ENCODE measurements at regions not wholly inside any gene's neighbourhood (a gene's known extent, or its start where the extent isn't known, plus 50 kb on each side); places are given as distances from the start of the nearest gene placed in this dataset.
"Not testable (repeated sequence)": the region's sequence is repeated elsewhere in the genome, so short reads cannot be mapped to it uniquely, and the experiment has no call there.

GRCh38 chr5:101626572-101626971, 669.5 kb downstream of the SLCO4C1 start:
- DNase-seq, result no peak

GRCh38 chr5:101611039-101611438, 685.0 kb downstream of the SLCO4C1 start:
- no peak for DNase-seq

- no peak for DNase-seq
These were observed 687.8 kb downstream of the SLCO4C1 start for GRCh38 chr5:101608322-101608721.

- DNase-seq, result no peak
These were observed 690.4 kb downstream of the SLCO4C1 start for GRCh38 chr5:101605700-101606099.

GRCh38 chr5:101600614-101601013, 695.5 kb downstream of the SLCO4C1 start:
- no peak for DNase-seq

GRCh38 chr5:101590384-101590783, 687.3 kb upstream of the ST8SIA4 start:
- DNase-seq, result no peak

GRCh38 chr5:101585366-101585765, 682.3 kb upstream of the ST8SIA4 start:
- DNase-seq, result no peak

- no peak for DNase-seq
These were observed 677.5 kb upstream of the ST8SIA4 start for GRCh38 chr5:101580591-101580990.

- no peak for DNase-seq
These were observed 670.9 kb upstream of the ST8SIA4 start for GRCh38 chr5:101574017-101574416.

- DNase-seq, result no peak
These were observed 657.9 kb upstream of the ST8SIA4 start for GRCh38 chr5:101561018-101561417.

GRCh38 chr5:101543780-101544179, 640.7 kb upstream of the ST8SIA4 start:
- no peak for DNase-seq

GRCh38 chr5:101539315-101539714, 636.2 kb upstream of the ST8SIA4 start:
- DNase-seq, result no peak

GRCh38 chr5:101535626-101536025, 632.5 kb upstream of the ST8SIA4 start:
- no peak for DNase-seq

GRCh38 chr5:101534491-101535110, 631.5 kb upstream of the ST8SIA4 start:
- no peak for DNase-seq

GRCh38 chr5:101532430-101532829, 629.3 kb upstream of the ST8SIA4 start:
- DNase-seq, result no peak

- no peak for DNase-seq
These were observed 627.9 kb upstream of the ST8SIA4 start for GRCh38 chr5:101531026-101531425.

- not testable (repeated sequence) for DNase-seq
These were observed 626.0 kb upstream of the ST8SIA4 start for GRCh38 chr5:101529094-101529493.

- DNase-seq, result no peak
These were observed 617.3 kb upstream of the ST8SIA4 start for GRCh38 chr5:101520417-101520816.

- DNase-seq, result no peak
These were observed 614.7 kb upstream of the ST8SIA4 start for GRCh38 chr5:101517795-101518194.

- no peak for DNase-seq
These were observed 612.6 kb upstream of the ST8SIA4 start for GRCh38 chr5:101515721-101516120.

GRCh38 chr5:101505891-101506570, 602.9 kb upstream of the ST8SIA4 start:
- DNase-seq, result no peak

- DNase-seq, result no peak
These were observed 579.8 kb upstream of the ST8SIA4 start for GRCh38 chr5:101482931-101483330.

GRCh38 chr5:101473483-101473882, 570.4 kb upstream of the ST8SIA4 start:
- DNase-seq, result no peak

GRCh38 chr5:101461455-101461854, 558.4 kb upstream of the ST8SIA4 start:
- no peak for DNase-seq

GRCh38 chr5:101458587-101458986, 555.5 kb upstream of the ST8SIA4 start:
- DNase-seq, result no peak

All from activated effector memory CD4-positive, alpha-beta T cell treated with Interleukin-2 at 50 U/mL for 16 hours (primary cell).